Calu3 (cell line): ENCODE measurements at regions not wholly inside any gene's neighbourhood (a gene's known extent, or its start where the extent isn't known, plus 50 kb on each side); places are given as distances from the start of the nearest gene placed in this dataset.
A peak's percentile ranks its signal among the peaks of the same experiment; 100 is the strongest.
"Not testable (repeated sequence)": the region's sequence is repeated elsewhere in the genome, so short reads cannot be mapped to it uniquely, and the experiment has no call there.

Experiments used
- BruUV-seq: library from RNA; stranded (reverse); fragments of 400-500 nt; replicated peaks from 2 replicates; lab custom pipeline; 2021; lab: Mats Ljungman, UMichigan
- CTCF ChIA-PET: fragments of 300-600 bp; sonication (Branson Sonifier 250); formaldehyde crosslinking; loops from one replicate; lab custom pipeline; 2022; ENCODE audit warnings: antibody characterized with exemption; lab: Charles Lee
- DNase-seq: peaks from one replicate; pipeline ENCODE4 v3.0.0; 2022
- H3K27ac Mint-ChIP-seq: one replicate; pipeline ENCODE4 v1.8.0; 2022; ENCODE audit warnings: mixed read lengths; ENCODE audit not compliant: unreplicated experiment
- H3K27me3 Mint-ChIP-seq: one replicate; pipeline ENCODE4 v1.8.0; 2022; ENCODE audit warnings: mixed read lengths; ENCODE audit not compliant: unreplicated experiment
- H3K36me3 Mint-ChIP-seq: one replicate; pipeline ENCODE4 v1.8.0; 2022; ENCODE audit warnings: mild to moderate bottlenecking, moderate library complexity, mixed read lengths; ENCODE audit not compliant: insufficient read depth, unreplicated experiment
- H3K4me1 Mint-ChIP-seq: one replicate; pipeline ENCODE4 v1.8.0; 2022; ENCODE audit warnings: mild to moderate bottlenecking, low read depth, mixed read lengths; ENCODE audit not compliant: unreplicated experiment
- H3K4me3 Mint-ChIP-seq: one replicate; pipeline ENCODE4 v1.8.0; 2022; ENCODE audit warnings: mild to moderate bottlenecking, low read depth, moderate library complexity, mixed read lengths; ENCODE audit not compliant: unreplicated experiment
- H3K9me3 Mint-ChIP-seq: one replicate; pipeline ENCODE4 v1.8.0; 2022; ENCODE audit warnings: low read depth, mixed read lengths; ENCODE audit not compliant: unreplicated experiment
- CTCF ChIP-seq: fragments of 200-600 bp; IDR thresholded peaks from one replicate; pipeline ENCODE4 v1.8.0; 2022; ENCODE audit warnings: antibody characterized with exemption; ENCODE audit not compliant: unreplicated experiment
- intact Hi-C: fragments of 100-400 bp; cut with micrococcal nuclease; formaldehyde crosslinking; loops from one replicate; pipeline ENCODE4 v1.10.0; 2022; ENCODE audit not compliant: unreplicated experiment

GRCh38 chr2:53314718-53315117 is 452.9 kb upstream of the CHAC2 start:
- no TSS peak for BruUV-seq
- Mint-ChIP-seq H3K36me3 (no peaks in the 10 kb centered on the region), H3K27ac (no peak overlapping the region), H3K27me3 (no peaks in the 10 kb centered on the region), H3K4me3 (no peak overlapping the region), H3K9me3 (peaks cover 4% of the 10 kb centered on the region), H3K4me1 (peaks cover 32% of the 10 kb centered on the region)
- no peak for TF ChIP-seq CTCF
- DNase-seq, result no peak
- CTCF ChIA-PET, result no interaction called here
- intact Hi-C loops, result no loop called here

- BruUV-seq, H3K9me3 Mint-ChIP-seq, H3K27me3 Mint-ChIP-seq, intact Hi-C loops, H3K4me3 Mint-ChIP-seq, H3K36me3 Mint-ChIP-seq: not testable (repeated sequence)
- Mint-ChIP-seq H3K27ac (peak overlapping the region; percentile 23), H3K4me1 (peaks cover 32% of the 10 kb centered on the region)
- CTCF ChIA-PET, result interaction anchor here (0.6 kb wide), 1 partner anchor 1509 kb away, joined by 4 read pairs; no protein-coding TSS in a partner anchor
- peak; percentile 5 for DNase-seq
Measured at GRCh38 chr2:53313644-53314043, 454.0 kb upstream of the CHAC2 start.

GRCh38 chr2:53312721-53313120 is 454.9 kb upstream of the CHAC2 start:
- H3K27me3 Mint-ChIP-seq, result no peaks in the 10 kb centered on the region
- no peaks in the 10 kb centered on the region for H3K36me3 Mint-ChIP-seq
- DNase-seq, result no peak
- peaks cover 4% of the 10 kb centered on the region for H3K9me3 Mint-ChIP-seq
- no peak for TF ChIP-seq CTCF
- peaks cover 32% of the 10 kb centered on the region for H3K4me1 Mint-ChIP-seq
- no peak overlapping the region for H3K4me3 Mint-ChIP-seq
- H3K27ac Mint-ChIP-seq, result peak overlapping the region; percentile 14
- no TSS peak for BruUV-seq
- intact Hi-C loops, result no loop called here
- CTCF ChIA-PET, result no interaction called here

- H3K27ac Mint-ChIP-seq, result peak overlapping the region; percentile 53
- peaks cover 32% of the 10 kb centered on the region for H3K4me1 Mint-ChIP-seq
- BruUV-seq, result no TSS peak
- no peak for DNase-seq
- intact Hi-C loops, result no loop called here
- no peaks in the 10 kb centered on the region for H3K36me3 Mint-ChIP-seq
- CTCF ChIA-PET, result interaction anchor here (0.7 kb wide), 1 partner anchor 508 kb away, joined by 4 read pairs; no protein-coding TSS in a partner anchor
- H3K9me3 Mint-ChIP-seq, result peaks cover 4% of the 10 kb centered on the region
- H3K4me3 Mint-ChIP-seq, result no peak overlapping the region
- no peaks in the 10 kb centered on the region for H3K27me3 Mint-ChIP-seq
- no peak for TF ChIP-seq CTCF
Measured at GRCh38 chr2:53312181-53312580, 455.4 kb upstream of the CHAC2 start.

- Mint-ChIP-seq H3K4me1 (no peaks in the 10 kb centered on the region), H3K27ac (no peak overlapping the region), H3K36me3 (no peaks in the 10 kb centered on the region), H3K9me3 (no peaks in the 10 kb centered on the region), H3K27me3 (no peaks in the 10 kb centered on the region), H3K4me3 (no peak overlapping the region)
- CTCF ChIA-PET, result interaction anchor here (0.6 kb wide), 1 partner anchor 532 kb away, joined by 4 read pairs; no protein-coding TSS in a partner anchor
- no peak for TF ChIP-seq CTCF
- no TSS peak for BruUV-seq
- DNase-seq, result no peak
- intact Hi-C loops, result no loop called here
Measured at GRCh38 chr2:53303012-53303578, 464.5 kb upstream of the CHAC2 start.
